HCT116 (cell line): ENCODE measurements at regions not wholly inside any gene's neighbourhood (a gene's known extent, or its start where the extent isn't known, plus 50 kb on each side); places are given as distances from the start of the nearest gene placed in this dataset.

ENCODE experiments used
- ATAC-seq: fragments of 200-7000 bp; cut with Tn5 transposase; 2 replicates; pipeline ENCODE4 v1.9.1; 2020; ENCODE audit warnings: mild to moderate bottlenecking, moderate library complexity
- BruUV-seq: library from RNA; stranded (reverse); fragments of 400-500 nt; replicated peaks from 2 replicates; lab custom pipeline; 2021; lab: Mats Ljungman, UMichigan
- CTCF ChIA-PET: fragments of 300-600 bp; sonication (Branson Sonifier 250); formaldehyde crosslinking; loops from one replicate; lab custom pipeline; 2021; ENCODE audit warnings: antibody characterized with exemption; lab: Charles Lee
- POLR2A ChIA-PET: fragments of 300-600, 350-600 bp; sonication (Branson Sonifier 250); formaldehyde crosslinking; loops from one replicate; lab custom pipeline; 2021; ENCODE audit warnings: antibody characterized with exemption; lab: Charles Lee
- RAD21 ChIA-PET, 2 experiments: fragments of 300-600 bp; sonication (Branson Sonifier 250); formaldehyde crosslinking; loops; one replicate each; lab custom pipeline; 2023; ENCODE audit warnings: low total read pairs in 2 of 2; ENCODE audit not compliant: uncharacterized antibody in 2 of 2, unreplicated experiment in 2 of 2, low non-redundant PET in 1 of 2; lab: Charles Lee
- DNase-seq: peaks from one replicate; pipeline ENCODE4 v3.0.0-alpha.2; 2010; ENCODE audit warnings: low read depth, low spot score
- H2AFZ ChIP-seq: fragments of 200-600 bp; shearing (Covaris generic), sonication (generic); 2 replicates; pipeline ENCODE4 v1.6.1; 2017; ENCODE audit warnings: low read depth, mixed run types, mixed read lengths, antibody characterized with exemption, low read length; ENCODE audit not compliant: poor library complexity, severe bottlenecking
- H3K27ac ChIP-seq: 2 replicates; pipeline ENCODE4 v1.5.1; 2012; ENCODE audit warnings: low read depth, low read length
- H3K27me3 ChIP-seq: fragments of 200-600 bp; sonication (generic); 2 replicates; pipeline ENCODE4 v1.6.1; 2016; ENCODE audit warnings: mixed run types, low read length, mixed read lengths; ENCODE audit not compliant: insufficient read depth
- H3K36me3 ChIP-seq, 2 experiments: fragments of 200-500 bp in 1 of 2; fragments of 200-600 bp in 1 of 2; sonication (Bioruptor generic) in 1 of 2; sonication (generic) in 1 of 2; 2 replicates each; pipeline versions ENCODE4 v1.5.1 to v1.6.1; 2014 to 2016; ENCODE audit warnings: low read length in 2 of 2, inconsistent platforms in 1 of 2, mixed read lengths in 1 of 2, mixed run types in 1 of 2; ENCODE audit not compliant: insufficient read depth in 2 of 2, control insufficient read depth in 1 of 2
- H3K4me1 ChIP-seq, 2 experiments: fragments of 200-600 bp in 1 of 2; sonication (generic) in 1 of 2; 2 replicates each; pipeline versions ENCODE4 v1.5.1 to v1.6.1; 2012 to 2017; ENCODE audit warnings: low read length in 2 of 2, inconsistent platforms in 1 of 2, mild to moderate bottlenecking in 1 of 2, mixed read lengths in 1 of 2, mixed run types in 1 of 2, moderate library complexity in 1 of 2; ENCODE audit not compliant: insufficient read depth in 2 of 2, control insufficient read depth in 1 of 2
- H3K4me2 ChIP-seq: fragments of 200-600 bp; sonication (generic); 2 replicates; pipeline ENCODE4 v1.6.1; 2017; ENCODE audit warnings: mixed run types, low read length, mixed read lengths
- H3K4me3 ChIP-seq, 2 experiments: fragments of 200-600 bp in 1 of 2; sonication (generic) in 1 of 2; replicated peaks in 1 of 2; 2 replicates each; pipeline ENCODE4 v1.5.1; 2011 to 2016; ENCODE audit warnings: low read length in 2 of 2, control low read depth in 1 of 2, low read depth in 1 of 2, mild to moderate bottlenecking in 1 of 2, mixed read lengths in 1 of 2, mixed run types in 1 of 2
- H3K79me2 ChIP-seq: fragments of 200-600 bp; sonication (generic); 2 replicates; pipeline ENCODE4 v1.6.1; 2017; ENCODE audit warnings: mild to moderate bottlenecking, mixed run types, low read length, moderate library complexity, mixed read lengths; ENCODE audit not compliant: insufficient read depth
- H3K9ac ChIP-seq: fragments of 200-600 bp; sonication (generic); 2 replicates; pipeline ENCODE4 v1.6.1; 2016; ENCODE audit warnings: low read length, mixed read lengths
- H3K9me2 ChIP-seq: fragments of 200-600 bp; sonication (generic), shearing (Covaris generic); 2 replicates; pipeline ENCODE4 v1.6.1; 2017; ENCODE audit warnings: mixed run types, mild to moderate bottlenecking, moderate library complexity; ENCODE audit not compliant: insufficient read depth
- H3K9me3 ChIP-seq, 2 experiments: fragments of 200-500 bp in 1 of 2; fragments of 200-600 bp in 1 of 2; sonication (Bioruptor generic) in 1 of 2; sonication (generic) in 1 of 2; 2 replicates each; pipeline ENCODE4 v1.6.1; 2014 to 2017; ENCODE audit warnings: low read length in 2 of 2, mixed read lengths in 2 of 2, inconsistent platforms in 1 of 2, low read depth in 1 of 2, mild to moderate bottlenecking in 1 of 2, mixed run types in 1 of 2, moderate library complexity in 1 of 2; ENCODE audit not compliant: control insufficient read depth in 1 of 2, insufficient read depth in 1 of 2
- H4K20me1 ChIP-seq: fragments of 200-600 bp; sonication (generic), shearing (Covaris generic); 2 replicates; pipeline ENCODE4 v1.6.1; 2017; ENCODE audit warnings: mixed run types, mild to moderate bottlenecking, moderate library complexity; ENCODE audit not compliant: insufficient read depth
- CBX3 ChIP-seq: IDR thresholded peaks from 2 replicates; pipeline ENCODE4 v1.6.1; 2012; ENCODE audit warnings: low read depth
- EGR1 ChIP-seq: IDR thresholded peaks from 2 replicates; pipeline ENCODE4 v1.6.1; 2012; ENCODE audit warnings: low read depth
- ELF1 ChIP-seq: IDR thresholded peaks from 2 replicates; pipeline ENCODE4 v1.6.1; 2012; ENCODE audit warnings: low read depth, borderline replicate concordance
- EZH2 ChIP-seq: fragments of 200-600 bp; sonication (generic); IDR thresholded peaks from 2 replicates; pipeline ENCODE4 v1.6.1; 2017; ENCODE audit warnings: antibody characterized with exemption, mixed run types
- EZH2phosphoT487 ChIP-seq: fragments of 200-600 bp; IDR thresholded peaks from 2 replicates; pipeline ENCODE4 v1.6.1; 2018; ENCODE audit warnings: antibody characterized with exemption, borderline replicate concordance
- JUND ChIP-seq: IDR thresholded peaks from 2 replicates; pipeline ENCODE4 v1.6.1; 2012
- MAX ChIP-seq: IDR thresholded peaks from 2 replicates; pipeline ENCODE4 v1.6.1; 2012
- POLR2AphosphoS5 ChIP-seq: IDR thresholded peaks from 2 replicates; pipeline ENCODE4 v1.6.1; 2011; ENCODE audit warnings: mild to moderate bottlenecking, low read depth, low read length, moderate library complexity
- REST ChIP-seq: IDR thresholded peaks from 2 replicates; pipeline ENCODE4 v1.6.1; 2012; ENCODE audit warnings: low read depth
- SIN3A ChIP-seq: IDR thresholded peaks from 2 replicates; pipeline ENCODE4 v1.6.1; 2012; ENCODE audit warnings: low read depth
- SP1 ChIP-seq: IDR thresholded peaks from 2 replicates; pipeline ENCODE4 v1.6.1; 2012; ENCODE audit warnings: low read depth
- SRF ChIP-seq: IDR thresholded peaks from 2 replicates; pipeline ENCODE4 v1.6.1; 2012; ENCODE audit warnings: low read depth
- TCF7L2 ChIP-seq: IDR thresholded peaks from 2 replicates; pipeline ENCODE4 v1.7.0; 2011; ENCODE audit warnings: borderline replicate concordance, inconsistent platforms; ENCODE audit not compliant: insufficient read depth, insufficient read length; ENCODE audit errors: extremely low read depth
- ZFX ChIP-seq: fragments of 450-650 bp; IDR thresholded peaks from 2 replicates; pipeline ENCODE4 v1.6.1; 2017
- ZNF274 ChIP-seq: fragments of 200-500 bp; sonication (Bioruptor generic); IDR thresholded peaks from 2 replicates; pipeline ENCODE4 v1.6.1; 2014; ENCODE audit warnings: mild to moderate bottlenecking, low read depth, low read length, inconsistent platforms
- intact Hi-C: fragments of 100-400 bp; cut with micrococcal nuclease; formaldehyde crosslinking; loops from 2 replicates; pipeline ENCODE4 v1.10.0; 2022
- TF ChIP-seq, protein P1 (sequence below), 3 experiments: fragments of 200-600 bp in 1 of 3; sonication (generic) in 1 of 3; IDR thresholded peaks in 2 of 3; conservative IDR thresholded peaks in 1 of 3; 2 replicates each; pipeline ENCODE4 v1.5.1; 2012 to 2017; ENCODE audit warnings: low read depth in 2 of 3, low read length in 2 of 3, antibody characterized with exemption in 1 of 3, borderline replicate concordance in 1 of 3, control low read depth in 1 of 3, mild to moderate bottlenecking in 1 of 3, mixed read lengths in 1 of 3, mixed run types in 1 of 3, moderate library complexity in 1 of 3; ENCODE audit not compliant: insufficient read depth in 1 of 3

GRCh38 chr3:130621824-130622223 is 104.8 kb downstream of the COL6A6 start:
- no peak overlapping the region for H2AFZ ChIP-seq
- no peaks in the 10 kb centered on the region for H3K4me1 ChIP-seq
- no peak overlapping the region for H3K4me2 ChIP-seq
- no peaks in the 10 kb centered on the region for H3K79me2 ChIP-seq
- ChIA-PET POLR2A (no interaction called here), CTCF (no interaction called here), RAD21 (no interaction called here)
- no peak overlapping the region for H3K9ac ChIP-seq
- no peak overlapping the region for H3K27ac ChIP-seq
- TF ChIP-seq ZNF274, result no peak
- no peak for TF ChIP-seq MAX
- TF ChIP-seq ZFX, result no peak
- no peak for TF ChIP-seq POLR2AphosphoS5
- TF ChIP-seq EZH2phosphoT487, result no peak
- TF ChIP-seq TCF7L2, result no peak
- TF ChIP-seq CBX3, result no peak
- TF ChIP-seq ELF1, result no peak
- intact Hi-C loops, result no loop called here
- H3K27me3 ChIP-seq, result peaks cover 28% of the 10 kb centered on the region
- ATAC-seq (no peak), DNase-seq (no peak)
- H3K4me3 ChIP-seq, result no peak overlapping the region
- H3K9me3 ChIP-seq, result no peaks in the 10 kb centered on the region
- no peaks in the 10 kb centered on the region for H3K36me3 ChIP-seq
- BruUV-seq, result no TSS peak
- H4K20me1 ChIP-seq, result no peaks in the 10 kb centered on the region
- no peaks in the 10 kb centered on the region for H3K9me2 ChIP-seq

DNA sequence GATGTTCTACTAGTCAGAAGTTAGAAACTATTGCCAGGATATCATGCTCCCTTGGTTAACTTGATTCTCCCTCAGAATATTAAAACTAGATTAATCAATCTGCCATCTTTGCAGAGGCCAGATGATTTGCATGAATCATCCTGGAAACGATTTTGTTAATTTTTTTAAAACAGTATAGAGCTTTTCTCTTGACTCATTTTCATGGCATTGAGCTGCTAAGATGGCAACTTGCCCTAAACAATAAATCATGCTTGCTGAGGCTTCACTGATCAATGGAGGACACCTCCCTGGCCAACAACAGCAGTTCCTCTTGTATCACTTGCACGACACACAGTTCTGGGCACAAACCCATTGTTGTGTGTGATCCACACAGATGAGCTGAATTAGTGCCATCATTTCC is 109.1 kb downstream of the COL6A6 start:
- H3K36me3 ChIP-seq, result no peaks in the 10 kb centered on the region
- BruUV-seq, result no TSS peak
- no peaks in the 10 kb centered on the region for H3K79me2 ChIP-seq
- DNase-seq (no peak), ATAC-seq (no peak)
- H3K4me1 ChIP-seq, result no peaks in the 10 kb centered on the region
- no peak overlapping the region for H3K4me3 ChIP-seq
- H3K9ac ChIP-seq, result no peak overlapping the region
- ChIA-PET POLR2A (no interaction called here), RAD21 (no interaction called here), CTCF (no interaction called here)
- no peak overlapping the region for H2AFZ ChIP-seq
- no peak overlapping the region for H3K4me2 ChIP-seq
- H3K27me3 ChIP-seq, result peaks cover 30% of the 10 kb centered on the region
- no peak overlapping the region for H3K27ac ChIP-seq
- H3K9me3 ChIP-seq, result no peaks in the 10 kb centered on the region
- H3K9me2 ChIP-seq, result no peaks in the 10 kb centered on the region
- no peaks in the 10 kb centered on the region for H4K20me1 ChIP-seq
- intact Hi-C loops, result no loop called here
- TF ChIP-seq SIN3A, result no peak
- TF ChIP-seq ZFX, result no peak
- TF ChIP-seq MAX, result no peak
- TF ChIP-seq ZNF274, result no peak
- no peak for TF ChIP-seq EGR1
- TF ChIP-seq, protein P1, sequence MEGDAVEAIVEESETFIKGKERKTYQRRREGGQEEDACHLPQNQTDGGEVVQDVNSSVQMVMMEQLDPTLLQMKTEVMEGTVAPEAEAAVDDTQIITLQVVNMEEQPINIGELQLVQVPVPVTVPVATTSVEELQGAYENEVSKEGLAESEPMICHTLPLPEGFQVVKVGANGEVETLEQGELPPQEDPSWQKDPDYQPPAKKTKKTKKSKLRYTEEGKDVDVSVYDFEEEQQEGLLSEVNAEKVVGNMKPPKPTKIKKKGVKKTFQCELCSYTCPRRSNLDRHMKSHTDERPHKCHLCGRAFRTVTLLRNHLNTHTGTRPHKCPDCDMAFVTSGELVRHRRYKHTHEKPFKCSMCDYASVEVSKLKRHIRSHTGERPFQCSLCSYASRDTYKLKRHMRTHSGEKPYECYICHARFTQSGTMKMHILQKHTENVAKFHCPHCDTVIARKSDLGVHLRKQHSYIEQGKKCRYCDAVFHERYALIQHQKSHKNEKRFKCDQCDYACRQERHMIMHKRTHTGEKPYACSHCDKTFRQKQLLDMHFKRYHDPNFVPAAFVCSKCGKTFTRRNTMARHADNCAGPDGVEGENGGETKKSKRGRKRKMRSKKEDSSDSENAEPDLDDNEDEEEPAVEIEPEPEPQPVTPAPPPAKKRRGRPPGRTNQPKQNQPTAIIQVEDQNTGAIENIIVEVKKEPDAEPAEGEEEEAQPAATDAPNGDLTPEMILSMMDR (IDR thresholded peaks at IDR 0.05 in 2 of 3, conservative IDR thresholded peaks at IDR 0.05 in 1 of 3; ENCODE audit: borderline replicate concordance in 1 of 3, insufficient read depth in 1 of 3, low read depth in 2 of 3, low read length in 2 of 3), result no peak
- no peak for TF ChIP-seq EZH2
- no peak for TF ChIP-seq SRF
- no peak for TF ChIP-seq POLR2AphosphoS5
- TF ChIP-seq REST, result no peak
- TF ChIP-seq JUND, result no peak
- TF ChIP-seq SP1, result no peak
- TF ChIP-seq CBX3, result no peak
- TF ChIP-seq EZH2phosphoT487, result no peak
